ENCODE measurements at regions not wholly inside any gene's neighbourhood (a gene's known extent, or its start where the extent isn't known, plus 50 kb on each side); places are given as distances from the start of the nearest gene placed in this dataset.

- no peak for DNase-seq
- intact Hi-C loops (cut with DNase I): loop anchor here in 3 of 10 donors (5.0 to 10.0 kb wide), 2 partner anchors 366 to 544 kb away; partner anchors contain the start of gene FZD8 (in 2 of the 3)
- peak in 4 of 8 donors; percentile 9 to 25 (median 16) for ATAC-seq
- WGBS, 2 donors: 63 to 64% methylated on average over 4 of the region's 4 CpGs
- H3K27me3 ChIP-seq: no peaks in the 10 kb centered on the region
- peaks cover 0 to 21% (median 5%) of the 10 kb centered on the region in 9 donors for H3K4me1 ChIP-seq
- no peak overlapping the region for H3K4me3 ChIP-seq
- H3K36me3 ChIP-seq: no peaks in the 10 kb centered on the region
- H3K27ac ChIP-seq: peak overlapping the region in 7 of 10 donors; percentile 23 to 83 (median 57)
- TF ChIP-seq, protein P1, sequence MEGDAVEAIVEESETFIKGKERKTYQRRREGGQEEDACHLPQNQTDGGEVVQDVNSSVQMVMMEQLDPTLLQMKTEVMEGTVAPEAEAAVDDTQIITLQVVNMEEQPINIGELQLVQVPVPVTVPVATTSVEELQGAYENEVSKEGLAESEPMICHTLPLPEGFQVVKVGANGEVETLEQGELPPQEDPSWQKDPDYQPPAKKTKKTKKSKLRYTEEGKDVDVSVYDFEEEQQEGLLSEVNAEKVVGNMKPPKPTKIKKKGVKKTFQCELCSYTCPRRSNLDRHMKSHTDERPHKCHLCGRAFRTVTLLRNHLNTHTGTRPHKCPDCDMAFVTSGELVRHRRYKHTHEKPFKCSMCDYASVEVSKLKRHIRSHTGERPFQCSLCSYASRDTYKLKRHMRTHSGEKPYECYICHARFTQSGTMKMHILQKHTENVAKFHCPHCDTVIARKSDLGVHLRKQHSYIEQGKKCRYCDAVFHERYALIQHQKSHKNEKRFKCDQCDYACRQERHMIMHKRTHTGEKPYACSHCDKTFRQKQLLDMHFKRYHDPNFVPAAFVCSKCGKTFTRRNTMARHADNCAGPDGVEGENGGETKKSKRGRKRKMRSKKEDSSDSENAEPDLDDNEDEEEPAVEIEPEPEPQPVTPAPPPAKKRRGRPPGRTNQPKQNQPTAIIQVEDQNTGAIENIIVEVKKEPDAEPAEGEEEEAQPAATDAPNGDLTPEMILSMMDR (IDR thresholded peaks at IDR 0.05): no peak
- H3K9me3 ChIP-seq: peaks cover 0 to 36% (median 19%) of the 10 kb centered on the region in 11 donors
Observed at GRCh38 chr10:36188461-36188860, 546.4 kb upstream of the FZD8 start.

DNA sequence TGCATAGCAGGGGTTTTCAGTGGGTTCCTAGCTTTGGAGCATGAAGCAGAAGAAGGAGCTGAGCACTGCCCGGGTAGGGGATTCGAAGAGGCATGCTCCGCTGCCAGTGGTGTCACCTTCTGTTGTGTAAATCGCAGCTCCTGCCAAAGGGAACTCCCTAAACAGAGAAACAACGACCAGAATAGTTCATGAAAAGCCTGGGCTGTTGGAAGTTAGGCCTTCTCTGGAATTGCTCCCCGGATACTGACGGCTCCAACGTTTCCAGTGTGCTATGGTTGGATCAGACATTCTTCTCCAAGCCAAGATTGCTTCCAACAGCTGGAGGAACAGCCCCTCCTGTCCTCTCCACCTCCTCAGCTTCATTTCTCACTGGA lies 546.0 kb upstream of the FZD8 start:
- peak overlapping the region; percentile 8 to 83 (median 54) for H3K27ac ChIP-seq
- DNase-seq: peak; percentile 22 to 62

GRCh38 chr10:36187380-36188079 lies 545.4 kb upstream of the FZD8 start:
- Histone ChIP-seq H3K4me3 (no peak overlapping the region), H3K27ac (peak overlapping the region; percentile 8 to 83 (median 54)), H3K9me3 (peaks cover 0 to 27% (median 19%) of the 10 kb centered on the region in 11 donors), H3K4me1 (peaks cover 0 to 30% (median 8%) of the 10 kb centered on the region in 9 donors), H3K36me3 (no peaks in the 10 kb centered on the region), H3K27me3 (no peaks in the 10 kb centered on the region)
- intact Hi-C loops (cut with DNase I): loop anchor here in 3 of 10 donors (5.0 to 10.0 kb wide), 2 partner anchors 365 to 543 kb away; partner anchors contain the start of gene FZD8 (in 2 of the 3)
- TF ChIP-seq, protein P1 (IDR thresholded peaks at IDR 0.05): no peak
- 61 to 66% methylated on average over 6 of the region's 6 CpGs for WGBS, 2 donors
- DNase-seq (peak; percentile 21 to 68), ATAC-seq (peak; percentile 70 to 94 (median 80))

More for the DNA sequence above, 546.0 kb upstream of the FZD8 start:
- H3K27me3 ChIP-seq: no peaks in the 10 kb centered on the region
- intact Hi-C loops (cut with DNase I): loop anchor here in 3 of 10 donors (5.0 to 10.0 kb wide), 2 partner anchors 366 to 543 kb away; partner anchors contain the start of gene FZD8 (in 2 of the 3)
- peak; percentile 77 to 91 (median 82) for ATAC-seq
- TF ChIP-seq, protein P1 (IDR thresholded peaks at IDR 0.05): no peak
- H3K4me1 ChIP-seq: peaks cover 0 to 25% (median 5%) of the 10 kb centered on the region in 9 donors
- WGBS, 2 donors: 41 to 46% methylated on average over 8 of the region's 8 CpGs
- H3K4me3 ChIP-seq: no peak overlapping the region
- peaks cover 0 to 33% (median 19%) of the 10 kb centered on the region in 11 donors for H3K9me3 ChIP-seq
- no peaks in the 10 kb centered on the region for H3K36me3 ChIP-seq

GRCh38 chr10:36185097-36185496 lies 543.0 kb upstream of the FZD8 start:
- no peak for ATAC-seq
- Histone ChIP-seq H3K27me3 (no peaks in the 10 kb centered on the region), H3K9me3 (peaks cover 0 to 7% (median 0%) of the 10 kb centered on the region in 11 donors), H3K4me1 (peaks cover 0 to 46% (median 16%) of the 10 kb centered on the region in 9 donors), H3K27ac (no peak overlapping the region), H3K4me3 (no peak overlapping the region), H3K36me3 (no peaks in the 10 kb centered on the region)
- 94 to 98% methylated on average over 6 of the region's 6 CpGs for WGBS, 2 donors
- TF ChIP-seq, protein P1 (IDR thresholded peaks at IDR 0.05): no peak
- no peak for DNase-seq
- intact Hi-C loops (cut with DNase I): loop anchor here in 3 of 10 donors (5.0 to 10.0 kb wide), 2 partner anchors 363 to 540 kb away; partner anchors contain the start of gene FZD8 (in 2 of the 3)

Measured in heart right ventricle (tissue), 16 donors.